SJCRH30 (cell line): ENCODE measurements at regions not wholly inside any gene's neighbourhood (a gene's known extent, or its start where the extent isn't known, plus 50 kb on each side); places are given as distances from the start of the nearest gene placed in this dataset.

ENCODE experiments used
- DNase-seq, 2 experiments: peaks; one replicate each; pipeline ENCODE4 v3.0.0-alpha.2; 2015 to 2020
- H3K27ac ChIP-seq: fragments of 250-450 bp; sonication (Bioruptor Pico); 2 replicates; pipeline ENCODE4 v1.5.1; 2020; ENCODE audit warnings: mild to moderate bottlenecking, moderate library complexity
- H3K27me3 ChIP-seq: fragments of 250-450 bp; sonication (Bioruptor Pico); 2 replicates; pipeline ENCODE4 v1.5.1; 2020; ENCODE audit warnings: mild to moderate bottlenecking, moderate library complexity
- H3K36me3 ChIP-seq: fragments of 250-450 bp; sonication (Bioruptor Pico); 2 replicates; pipeline ENCODE4 v1.5.1; 2020; ENCODE audit warnings: mild to moderate bottlenecking, moderate library complexity
- H3K4me1 ChIP-seq: fragments of 250-450 bp; sonication (Bioruptor Pico); 2 replicates; pipeline ENCODE4 v1.5.1; 2020; ENCODE audit warnings: mild to moderate bottlenecking, moderate library complexity
- H3K4me3 ChIP-seq: fragments of 250-450 bp; sonication (Bioruptor Pico); 2 replicates; pipeline ENCODE4 v1.5.1; 2020; ENCODE audit warnings: mild to moderate bottlenecking, moderate library complexity
- H3K9me3 ChIP-seq: fragments of 250-450 bp; sonication (Bioruptor Pico); replicated peaks from 2 replicates; pipeline ENCODE4 v1.5.1; 2020; ENCODE audit warnings: mild to moderate bottlenecking, moderate library complexity

DNA sequence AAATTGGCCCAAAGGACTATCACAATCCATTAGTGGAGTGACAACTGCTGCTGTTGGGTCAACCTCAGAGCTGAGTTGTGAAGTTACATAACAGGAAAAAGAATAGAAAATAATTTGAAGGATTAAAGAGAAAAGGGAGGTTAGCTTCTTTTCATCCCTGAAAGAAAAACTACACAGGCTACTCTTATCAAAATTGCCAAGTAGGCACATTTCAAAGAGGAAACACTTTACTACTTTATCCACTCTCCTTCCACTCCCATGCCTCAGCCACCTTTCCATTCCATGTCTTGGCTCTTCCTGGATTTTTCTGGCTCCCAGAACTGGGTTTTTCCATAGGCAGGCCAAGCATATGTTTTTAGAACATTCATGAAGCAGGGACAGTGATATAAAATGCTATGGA is 384.0 kb upstream of the RORA start:
- DNase-seq: no peak
- H3K36me3 ChIP-seq: no peaks in the 10 kb centered on the region
- H3K4me3 ChIP-seq: no peak overlapping the region
- no peaks in the 10 kb centered on the region for H3K9me3 ChIP-seq
- H3K27me3 ChIP-seq: no peaks in the 10 kb centered on the region
- H3K4me1 ChIP-seq: no peaks in the 10 kb centered on the region
- no peak overlapping the region for H3K27ac ChIP-seq

DNA sequence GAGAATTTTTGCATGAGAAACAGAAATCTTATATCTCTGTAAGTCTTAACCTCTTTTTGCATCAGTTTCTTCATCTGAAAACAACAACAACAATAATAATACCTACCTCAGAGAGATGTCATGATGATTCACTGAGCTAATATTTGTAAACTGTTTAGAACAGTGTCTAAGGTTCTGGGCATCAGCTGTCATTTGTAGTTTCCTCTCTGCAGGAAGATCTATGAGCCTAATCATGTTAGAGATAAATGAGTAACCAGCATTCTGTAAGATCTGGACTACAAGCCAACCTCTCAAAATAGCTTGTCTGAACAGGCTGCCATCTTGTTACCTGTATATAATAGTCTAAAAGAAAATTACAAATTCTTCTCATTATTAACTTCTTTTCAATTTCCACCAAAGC is 383.0 kb upstream of the RORA start:
- Histone ChIP-seq H3K27me3 (no peaks in the 10 kb centered on the region), H3K9me3 (no peaks in the 10 kb centered on the region), H3K27ac (no peak overlapping the region), H3K36me3 (no peaks in the 10 kb centered on the region), H3K4me1 (no peaks in the 10 kb centered on the region), H3K4me3 (no peak overlapping the region)
- no peak for DNase-seq

DNA sequence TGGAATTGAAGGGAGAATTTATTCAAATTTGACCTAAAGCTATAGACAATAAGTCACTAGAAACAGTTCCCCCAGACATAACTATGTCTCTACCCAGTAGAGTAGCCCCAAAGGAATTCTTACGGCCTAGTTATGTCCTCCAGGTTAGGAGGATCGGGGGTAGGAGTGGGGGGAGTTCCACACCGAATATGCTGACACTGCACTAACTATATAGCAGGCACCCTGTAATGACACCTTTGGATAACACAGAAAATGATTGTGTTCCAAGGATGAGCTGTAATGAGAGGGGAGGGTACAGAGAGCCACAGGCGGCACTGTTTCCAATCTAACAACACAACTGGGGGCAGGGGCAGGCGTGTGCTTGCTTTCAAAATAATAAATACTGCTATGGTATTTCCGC is 376.2 kb upstream of the RORA start:
- Histone ChIP-seq H3K9me3 (no peaks in the 10 kb centered on the region), H3K27ac (no peak overlapping the region), H3K4me3 (no peak overlapping the region), H3K27me3 (no peaks in the 10 kb centered on the region), H3K4me1 (no peaks in the 10 kb centered on the region), H3K36me3 (no peaks in the 10 kb centered on the region)
- no peak for DNase-seq

DNA sequence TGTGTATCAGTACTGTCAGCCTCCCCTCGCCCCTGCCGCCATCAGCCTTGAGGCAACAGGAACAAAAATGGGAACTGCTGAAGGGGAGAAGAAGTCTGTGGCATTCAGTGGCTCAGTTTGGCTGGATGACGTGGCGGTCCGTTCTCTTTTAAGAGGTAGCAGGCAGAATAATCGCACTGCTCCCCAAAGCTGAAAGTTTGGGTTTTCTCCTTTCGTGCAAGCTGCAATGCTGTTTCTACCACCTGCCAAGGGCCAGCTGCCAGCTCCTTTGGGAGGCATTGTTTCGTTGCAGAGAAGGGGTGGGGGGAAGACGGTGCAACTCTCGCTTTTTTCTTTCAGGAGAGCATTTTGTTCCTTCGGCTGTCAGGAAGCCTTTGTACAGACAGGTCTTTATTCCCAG is 369.6 kb upstream of the RORA start:
- Histone ChIP-seq H3K36me3 (no peaks in the 10 kb centered on the region), H3K4me3 (no peak overlapping the region), H3K9me3 (0 out of 2 replicates have a peak, but pooled peaks cover 3% of the 10 kb centered on the region), H3K27me3 (no peaks in the 10 kb centered on the region), H3K4me1 (no peaks in the 10 kb centered on the region), H3K27ac (no peak overlapping the region)
- DNase-seq: no peak

DNA sequence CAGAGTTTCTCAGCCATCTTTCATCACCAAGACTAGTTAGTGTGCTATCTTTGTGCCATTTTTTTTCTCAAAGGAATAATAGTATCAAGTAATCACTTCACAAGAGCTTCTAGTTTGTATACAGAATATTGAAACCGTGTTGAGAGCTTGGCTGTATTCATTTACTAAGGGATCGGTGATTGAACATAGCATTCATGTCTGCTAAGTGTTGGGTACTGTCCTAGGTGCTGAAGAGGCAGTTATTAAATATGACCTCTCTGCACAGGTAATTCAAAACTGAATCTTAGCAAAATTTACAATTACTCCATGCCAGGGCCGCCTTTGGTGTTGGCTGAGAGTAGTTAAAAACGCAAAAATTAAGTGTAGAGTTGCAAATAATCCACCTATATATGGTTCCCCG is 355.3 kb upstream of the RORA start:
- peak; percentile 24 to 58 for DNase-seq
- Histone ChIP-seq H3K9me3 (no peaks in the 10 kb centered on the region; the same call in 1 of the 2 replicates), H3K4me3 (no peak overlapping the region), H3K36me3 (no peaks in the 10 kb centered on the region), H3K27ac (no peak overlapping the region), H3K27me3 (no peaks in the 10 kb centered on the region), H3K4me1 (no peaks in the 10 kb centered on the region)

DNA sequence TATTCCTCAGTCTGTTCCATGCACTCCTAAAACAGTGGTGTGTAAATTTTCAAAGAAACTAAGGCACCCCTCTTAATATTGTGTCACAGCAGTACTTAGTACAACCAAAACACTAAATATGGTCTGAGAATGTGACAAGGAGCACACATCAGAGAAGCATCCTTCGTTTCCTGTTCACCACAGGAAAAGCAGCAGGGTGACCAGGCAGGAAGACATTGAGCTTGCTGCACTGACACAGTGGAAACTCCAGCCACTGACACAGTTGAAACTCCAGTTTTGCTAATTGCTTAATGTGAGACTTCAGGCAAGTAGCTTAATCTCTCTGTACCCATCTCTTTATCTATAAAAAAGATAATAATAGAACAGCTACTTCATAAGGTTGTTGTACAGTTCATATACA is 353.0 kb upstream of the RORA start:
- no peaks in the 10 kb centered on the region for H3K27me3 ChIP-seq
- no peak overlapping the region for H3K27ac ChIP-seq
- no peaks in the 10 kb centered on the region for H3K4me1 ChIP-seq
- DNase-seq: no peak
- no peaks in the 10 kb centered on the region; the same call in 1 of the 2 replicates for H3K9me3 ChIP-seq
- no peaks in the 10 kb centered on the region for H3K36me3 ChIP-seq
- no peak overlapping the region for H3K4me3 ChIP-seq

DNA sequence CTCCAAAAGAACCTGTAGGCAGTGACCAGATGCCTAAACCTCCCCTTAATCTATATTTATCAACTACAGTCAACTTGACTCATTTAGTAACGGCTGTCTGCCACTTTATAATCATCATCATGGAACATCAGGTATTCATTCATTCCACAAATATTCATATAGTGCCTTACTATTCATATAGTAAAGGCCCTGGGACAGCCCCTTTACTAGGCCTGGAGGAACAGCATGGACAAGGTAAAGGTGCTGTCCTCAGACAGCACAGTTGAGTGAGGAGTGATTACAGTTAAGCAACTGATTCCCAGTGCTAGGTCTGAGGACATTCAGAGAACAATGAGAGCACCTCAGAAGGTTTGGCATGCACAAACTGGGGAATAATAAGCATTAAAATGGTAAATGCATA is 346.5 kb upstream of the RORA start:
- no peaks in the 10 kb centered on the region for H3K36me3 ChIP-seq
- no peak for DNase-seq
- no peak overlapping the region for H3K27ac ChIP-seq
- H3K9me3 ChIP-seq: no peaks in the 10 kb centered on the region
- H3K4me1 ChIP-seq: no peaks in the 10 kb centered on the region
- H3K4me3 ChIP-seq: no peak overlapping the region
- no peaks in the 10 kb centered on the region for H3K27me3 ChIP-seq

DNA sequence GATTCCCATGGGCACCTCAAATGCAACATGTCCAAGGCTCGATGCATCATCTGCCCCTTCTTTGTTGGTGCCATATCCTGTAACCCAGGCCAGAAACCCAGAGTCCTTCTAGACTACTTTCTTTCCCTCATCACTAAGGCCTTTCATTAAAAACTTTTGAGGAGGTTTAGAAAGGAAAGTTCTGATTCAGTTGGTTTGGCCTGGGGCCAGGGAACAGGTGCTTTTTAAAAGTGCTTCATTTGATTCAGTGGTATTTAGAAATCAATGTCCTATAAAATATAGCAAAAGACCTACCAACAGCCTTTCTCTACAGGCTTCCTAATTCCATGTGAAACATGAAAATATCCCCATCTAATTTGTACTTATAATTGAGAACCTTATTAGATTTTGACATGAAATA is 341.9 kb upstream of the RORA start:
- Histone ChIP-seq H3K27ac (no peak overlapping the region), H3K9me3 (no peaks in the 10 kb centered on the region), H3K36me3 (no peaks in the 10 kb centered on the region), H3K4me3 (no peak overlapping the region), H3K4me1 (no peaks in the 10 kb centered on the region), H3K27me3 (no peaks in the 10 kb centered on the region)
- DNase-seq: no peak

DNA sequence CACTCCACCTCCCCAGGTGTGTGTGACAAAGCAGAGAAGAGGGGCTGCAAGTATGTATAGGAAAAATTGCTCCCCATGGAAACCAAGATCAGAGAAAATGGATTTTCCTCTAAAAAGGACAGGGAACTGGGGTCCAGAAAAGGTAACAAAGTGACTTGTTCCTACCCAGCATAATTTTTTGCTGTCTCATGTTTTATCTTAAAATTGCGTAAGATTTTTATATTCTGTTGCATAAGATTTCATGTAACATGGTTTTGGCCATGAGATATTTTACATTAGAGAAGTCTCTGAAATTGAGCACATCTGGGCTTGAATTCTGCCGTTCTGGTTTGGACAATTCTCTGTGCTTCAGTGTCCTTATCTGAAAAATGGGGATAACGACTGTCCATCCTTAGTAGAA is 335.7 kb upstream of the RORA start:
- no peaks in the 10 kb centered on the region for H3K36me3 ChIP-seq
- no peak overlapping the region for H3K4me3 ChIP-seq
- DNase-seq: no peak
- no peaks in the 10 kb centered on the region for H3K27me3 ChIP-seq
- no peaks in the 10 kb centered on the region for H3K4me1 ChIP-seq
- no peaks in the 10 kb centered on the region for H3K9me3 ChIP-seq
- no peak overlapping the region for H3K27ac ChIP-seq

DNA sequence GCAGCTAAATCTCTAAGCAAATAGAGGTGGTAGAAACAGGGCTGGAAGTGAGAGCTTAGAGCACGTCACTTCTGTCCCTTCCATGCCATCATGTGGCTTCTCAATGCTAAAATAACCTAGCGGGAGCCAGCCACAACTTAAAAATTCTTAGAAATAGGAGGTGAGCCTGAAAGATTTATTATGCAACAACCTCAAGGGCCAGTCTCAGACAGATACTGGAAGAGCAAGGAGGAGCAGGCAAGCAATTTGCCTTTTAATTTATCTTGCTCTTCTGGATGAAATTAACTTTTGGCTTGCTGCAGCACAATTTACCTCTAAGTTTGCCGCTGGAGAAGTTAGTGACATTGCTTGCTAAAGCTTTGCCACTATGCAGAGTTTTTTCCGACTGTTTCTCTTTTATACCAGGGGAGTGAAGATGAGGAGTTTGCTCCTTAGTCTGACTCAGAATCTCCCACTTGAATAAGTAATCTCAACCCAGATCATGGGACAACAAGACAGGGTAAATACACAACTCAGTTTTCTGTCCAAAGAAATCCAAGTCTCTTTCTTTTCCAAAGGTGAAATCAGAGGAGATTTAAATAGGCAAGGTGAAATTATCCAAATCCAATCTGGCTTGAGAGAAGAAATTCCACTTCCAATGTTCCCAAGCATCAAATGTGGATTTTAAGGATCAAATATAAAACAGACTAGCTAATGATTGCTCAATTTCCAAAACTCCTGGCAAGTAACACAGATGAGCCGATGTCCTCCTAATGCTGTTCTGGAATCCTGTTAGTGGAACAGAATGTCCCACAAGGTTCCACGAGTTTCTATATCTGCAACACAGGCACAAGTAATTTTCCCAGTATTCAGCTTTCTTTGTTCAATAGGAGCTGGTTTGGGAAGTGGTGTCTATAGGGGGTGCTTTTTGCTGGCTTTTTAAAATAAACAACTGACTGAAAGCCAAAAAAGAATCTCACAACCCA is 329.4 kb upstream of the RORA start:
- H3K27ac ChIP-seq: no peak overlapping the region
- H3K9me3 ChIP-seq: no peaks in the 10 kb centered on the region
- no peaks in the 10 kb centered on the region for H3K27me3 ChIP-seq
- peaks cover 9% of the 10 kb centered on the region for H3K4me1 ChIP-seq
- no peak for DNase-seq
- no peak overlapping the region for H3K4me3 ChIP-seq
- no peaks in the 10 kb centered on the region for H3K36me3 ChIP-seq

DNA sequence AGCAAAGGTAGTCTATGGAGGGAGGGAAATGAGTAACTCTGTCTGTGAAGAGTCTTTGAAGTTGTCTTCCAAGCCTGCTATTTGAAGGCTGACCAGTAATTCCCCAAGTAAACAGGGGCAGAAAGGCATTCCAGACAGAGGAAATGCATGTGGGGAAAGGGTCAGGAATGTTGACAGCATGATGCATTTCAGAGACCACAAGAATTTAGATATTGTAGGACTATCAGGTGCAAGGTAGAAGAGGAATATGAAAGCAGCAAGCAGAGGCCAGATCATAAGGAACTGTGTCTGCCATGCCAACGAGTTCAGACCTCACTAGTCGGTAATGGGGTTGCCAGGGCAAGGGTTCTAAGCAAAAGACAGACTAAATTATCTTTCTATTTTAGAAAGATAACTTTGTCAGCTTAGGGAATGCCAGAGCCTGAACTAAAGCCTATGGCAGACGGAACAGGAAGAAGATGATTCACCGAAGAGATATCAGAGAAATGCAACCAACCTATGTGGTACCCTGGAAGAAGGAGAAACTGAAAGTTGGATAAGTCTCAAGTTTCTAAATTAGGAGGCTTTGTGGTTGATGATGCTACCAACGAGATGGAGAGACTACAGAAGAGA is 327.0 kb upstream of the RORA start:
- peak; percentile 10 to 20 for DNase-seq
- Histone ChIP-seq H3K4me1 (peaks cover 9% of the 10 kb centered on the region), H3K36me3 (no peaks in the 10 kb centered on the region), H3K9me3 (no peaks in the 10 kb centered on the region), H3K4me3 (no peak overlapping the region), H3K27ac (peak overlapping the region; percentile 1; the same call in 1 of the 2 replicates), H3K27me3 (no peaks in the 10 kb centered on the region)

DNA sequence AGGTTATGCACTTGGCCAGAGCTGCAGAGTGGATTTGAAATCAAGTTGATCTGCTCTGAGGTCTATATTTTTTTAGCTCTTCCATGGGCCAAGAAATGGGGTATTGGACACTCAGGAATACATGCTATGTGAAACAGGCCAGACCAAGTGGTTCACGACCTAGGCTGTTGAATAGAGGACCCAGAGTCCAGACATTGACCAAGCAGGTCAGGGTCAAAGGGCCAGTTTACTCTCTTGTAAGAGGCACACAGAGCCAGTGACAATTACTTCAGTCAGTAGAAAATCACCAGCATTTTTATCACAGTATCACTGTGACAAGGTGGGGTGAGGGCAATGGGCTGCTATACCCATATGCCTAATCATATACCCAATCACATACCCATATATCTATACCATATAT is 320.6 kb upstream of the RORA start:
- no peaks in the 10 kb centered on the region for H3K9me3 ChIP-seq
- no peaks in the 10 kb centered on the region for H3K4me1 ChIP-seq
- no peak overlapping the region for H3K4me3 ChIP-seq
- no peak for DNase-seq
- H3K27me3 ChIP-seq: no peaks in the 10 kb centered on the region
- no peaks in the 10 kb centered on the region for H3K36me3 ChIP-seq
- no peak overlapping the region for H3K27ac ChIP-seq

DNA sequence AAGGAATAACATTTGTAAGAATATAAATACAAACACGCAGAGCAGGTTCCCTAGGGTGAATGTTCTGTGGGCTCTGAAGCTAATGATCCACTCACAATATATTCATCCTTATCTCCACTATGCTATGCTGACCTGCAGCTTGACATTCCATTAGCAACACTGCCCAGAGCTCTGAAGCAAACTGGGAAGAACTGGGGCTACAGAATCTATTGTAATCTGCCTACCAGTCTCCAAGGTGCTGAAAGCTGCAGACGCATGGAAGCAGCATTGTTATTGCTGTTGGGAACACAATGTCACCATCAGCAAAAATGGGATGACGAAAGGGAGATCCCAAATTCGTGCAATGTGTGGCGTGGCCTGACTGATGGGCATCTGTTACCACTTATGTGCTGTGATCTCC is 316.7 kb upstream of the RORA start:
- Histone ChIP-seq H3K27me3 (no peaks in the 10 kb centered on the region), H3K36me3 (no peaks in the 10 kb centered on the region), H3K4me3 (no peak overlapping the region), H3K9me3 (no peaks in the 10 kb centered on the region), H3K4me1 (no peaks in the 10 kb centered on the region), H3K27ac (no peak overlapping the region)
- no peak for DNase-seq

DNA sequence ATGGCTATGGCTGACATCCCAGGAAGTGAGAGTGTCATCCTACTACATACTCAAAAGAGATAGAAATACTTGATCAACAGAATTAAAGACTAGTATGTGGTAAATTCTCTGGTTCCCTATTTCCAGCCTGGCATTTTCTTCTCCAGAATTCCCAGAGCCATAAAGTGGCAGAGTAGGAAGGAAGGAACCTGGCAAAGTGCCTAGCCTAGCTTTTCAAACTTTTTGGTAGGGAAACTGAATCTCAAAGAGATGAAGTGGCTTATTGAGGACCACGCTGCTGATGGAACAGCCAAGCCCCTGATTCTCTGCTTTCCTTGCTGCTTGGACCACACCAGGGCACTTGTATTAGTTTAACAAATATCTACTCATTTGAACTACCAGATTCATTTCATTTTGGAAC is 312.4 kb upstream of the RORA start:
- Histone ChIP-seq H3K4me1 (no peaks in the 10 kb centered on the region), H3K27ac (no peak overlapping the region), H3K27me3 (no peaks in the 10 kb centered on the region), H3K36me3 (no peaks in the 10 kb centered on the region), H3K4me3 (no peak overlapping the region), H3K9me3 (no peaks in the 10 kb centered on the region)
- DNase-seq: no peak

DNA sequence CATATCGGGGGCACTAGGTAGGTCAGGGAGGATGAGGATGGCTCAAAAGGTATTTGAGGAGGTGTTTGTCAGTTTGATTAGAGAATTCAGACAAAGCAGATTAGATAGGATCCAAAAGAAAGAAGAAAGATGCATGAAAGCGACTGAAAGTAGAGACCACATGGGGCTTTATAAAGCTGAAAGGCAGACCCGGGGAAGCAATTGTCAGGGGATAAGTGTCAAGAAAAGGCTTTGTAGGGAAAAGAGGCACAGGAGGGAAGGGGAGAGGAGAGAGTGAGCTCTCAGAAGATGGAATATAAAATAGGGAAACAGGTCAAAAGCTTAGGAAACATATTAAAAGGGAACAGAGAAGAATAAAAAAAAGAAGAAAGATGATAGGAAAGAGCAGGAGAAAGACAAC is 308.2 kb upstream of the RORA start:
- Histone ChIP-seq H3K9me3 (no peaks in the 10 kb centered on the region), H3K4me3 (no peak overlapping the region), H3K27me3 (no peaks in the 10 kb centered on the region), H3K27ac (no peak overlapping the region), H3K4me1 (no peaks in the 10 kb centered on the region), H3K36me3 (no peaks in the 10 kb centered on the region)
- no peak for DNase-seq

DNA sequence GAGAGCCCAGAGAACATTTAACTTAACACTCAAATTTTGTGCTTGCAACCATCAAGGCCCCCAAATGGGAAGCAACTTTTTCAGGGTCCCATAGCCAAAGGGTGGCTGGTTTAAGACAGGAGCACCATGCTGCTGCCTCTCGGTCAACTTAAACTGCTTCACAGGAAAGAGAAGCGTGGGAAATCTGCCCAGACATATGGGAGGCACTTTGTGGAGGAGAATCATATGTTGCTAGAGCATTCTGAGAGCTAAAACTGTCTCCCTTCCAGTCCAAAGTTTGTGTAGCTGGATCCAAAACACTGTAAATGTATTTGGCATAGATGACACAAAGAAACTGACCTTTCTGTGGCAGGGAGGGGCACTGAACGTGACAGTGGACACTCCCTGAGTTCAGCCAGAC is 305.9 kb upstream of the RORA start:
- H3K9me3 ChIP-seq: no peaks in the 10 kb centered on the region
- DNase-seq: no peak
- no peaks in the 10 kb centered on the region for H3K4me1 ChIP-seq
- no peak overlapping the region for H3K27ac ChIP-seq
- H3K36me3 ChIP-seq: no peaks in the 10 kb centered on the region
- H3K4me3 ChIP-seq: no peak overlapping the region
- no peaks in the 10 kb centered on the region for H3K27me3 ChIP-seq
